ENCODE measurements at regions not wholly inside any gene's neighbourhood (a gene's known extent, or its start where the extent isn't known, plus 50 kb on each side); places are given as distances from the start of the nearest gene placed in this dataset.

- FAIRE-seq (no peak), DNase-seq (ENCODE audit: insufficient read length, low spot score) (no peak)
- no peak for TF ChIP-seq POLR2A (IDR thresholded peaks at IDR 0.05; ENCODE audit: low read depth, low read length)
- no peak for TF ChIP-seq SPI1 (IDR thresholded peaks at IDR 0.05; ENCODE audit: low read depth, low read length)
Observed at GRCh38 chr11:122280870-122281269, 164.9 kb upstream of the BLID start.

- no peak for FAIRE-seq
- TF ChIP-seq POU2F2 (IDR thresholded peaks at IDR 0.05; ENCODE audit: low read depth, low read length), result no peak
- no peak for TF ChIP-seq POLR2AphosphoS5 (IDR thresholded peaks at IDR 0.05; ENCODE audit: low read depth, low read length)
- TF ChIP-seq PAX5 (IDR thresholded peaks at IDR 0.05; ENCODE audit: insufficient read depth, low read length, severe bottlenecking), result no peak
- TF ChIP-seq SPI1 (IDR thresholded peaks at IDR 0.05; ENCODE audit: low read depth, low read length), result no peak
- TF ChIP-seq POLR2A (IDR thresholded peaks at IDR 0.05; ENCODE audit: low read depth, low read length), result no peak
- TF ChIP-seq TAF1 (IDR thresholded peaks at IDR 0.05; ENCODE audit: low read depth, low read length), result no peak
- DNase-seq (ENCODE audit: insufficient read length, low spot score), result no peak
Observed at GRCh38 chr11:122279194-122279593, 163.2 kb upstream of the BLID start.

GRCh38 chr11:122277493-122277892, 161.5 kb upstream of the BLID start:
- no peak for FAIRE-seq
- DNase-seq (ENCODE audit: insufficient read length, low spot score), result no peak
- TF ChIP-seq PAX5 (IDR thresholded peaks at IDR 0.05; ENCODE audit: insufficient read depth, low read length, severe bottlenecking), result no peak
- no peak for TF ChIP-seq POU2F2 (IDR thresholded peaks at IDR 0.05; ENCODE audit: low read depth, low read length)
- TF ChIP-seq TAF1 (IDR thresholded peaks at IDR 0.05; ENCODE audit: low read depth, low read length), result no peak
- no peak for TF ChIP-seq POLR2A (IDR thresholded peaks at IDR 0.05; ENCODE audit: low read depth, low read length)
- no peak for TF ChIP-seq SPI1 (IDR thresholded peaks at IDR 0.05; ENCODE audit: low read depth, low read length)
- TF ChIP-seq POLR2AphosphoS5 (IDR thresholded peaks at IDR 0.05; ENCODE audit: low read depth, low read length), result no peak

- no peak for FAIRE-seq
Observed at GRCh38 chr11:122276221-122276620, 160.2 kb upstream of the BLID start.

GRCh38 chr11:122275508-122275907, 159.5 kb upstream of the BLID start:
- TF ChIP-seq POLR2A (IDR thresholded peaks at IDR 0.05; ENCODE audit: low read depth, low read length) (no peak), POLR2AphosphoS5 (IDR thresholded peaks at IDR 0.05; ENCODE audit: low read depth, low read length) (no peak), PAX5 (IDR thresholded peaks at IDR 0.05; ENCODE audit: insufficient read depth, low read length, severe bottlenecking) (no peak), TAF1 (IDR thresholded peaks at IDR 0.05; ENCODE audit: low read depth, low read length) (no peak)
- DNase-seq (ENCODE audit: insufficient read length, low spot score) (no peak), FAIRE-seq (no peak)

More at GRCh38 chr11:122276221-122276620, 160.2 kb upstream of the BLID start:
- TF ChIP-seq POU2F2 (IDR thresholded peaks at IDR 0.05; ENCODE audit: low read depth, low read length) (no peak), POLR2AphosphoS5 (IDR thresholded peaks at IDR 0.05; ENCODE audit: low read depth, low read length) (no peak), TAF1 (IDR thresholded peaks at IDR 0.05; ENCODE audit: low read depth, low read length) (no peak), SPI1 (IDR thresholded peaks at IDR 0.05; ENCODE audit: low read depth, low read length) (no peak), POLR2A (IDR thresholded peaks at IDR 0.05; ENCODE audit: low read depth, low read length) (no peak), PAX5 (IDR thresholded peaks at IDR 0.05; ENCODE audit: insufficient read depth, low read length, severe bottlenecking) (no peak)
- no peak for DNase-seq (ENCODE audit: insufficient read length, low spot score)

- DNase-seq (ENCODE audit: insufficient read length, low spot score) (no peak), FAIRE-seq (no peak)
- TF ChIP-seq POLR2A (IDR thresholded peaks at IDR 0.05; ENCODE audit: low read depth, low read length) (no peak), PAX5 (IDR thresholded peaks at IDR 0.05; ENCODE audit: insufficient read depth, low read length, severe bottlenecking) (no peak), POU2F2 (IDR thresholded peaks at IDR 0.05; ENCODE audit: low read depth, low read length) (no peak)
Observed at GRCh38 chr11:122273476-122274191, 157.6 kb upstream of the BLID start.

- FAIRE-seq (no peak), DNase-seq (ENCODE audit: insufficient read length, low spot score) (no peak)
- TF ChIP-seq PAX5 (IDR thresholded peaks at IDR 0.05; ENCODE audit: insufficient read depth, low read length, severe bottlenecking) (no peak), SPI1 (IDR thresholded peaks at IDR 0.05; ENCODE audit: low read depth, low read length) (no peak), TAF1 (IDR thresholded peaks at IDR 0.05; ENCODE audit: low read depth, low read length) (no peak), POLR2A (IDR thresholded peaks at IDR 0.05; ENCODE audit: low read depth, low read length) (no peak), POLR2AphosphoS5 (IDR thresholded peaks at IDR 0.05; ENCODE audit: low read depth, low read length) (no peak), POU2F2 (IDR thresholded peaks at IDR 0.05; ENCODE audit: low read depth, low read length) (no peak)
Observed at GRCh38 chr11:122271745-122272144, 155.7 kb upstream of the BLID start.

- FAIRE-seq (no peak), DNase-seq (ENCODE audit: insufficient read length, low spot score) (no peak)
- TF ChIP-seq POLR2A (IDR thresholded peaks at IDR 0.05; ENCODE audit: low read depth, low read length), result no peak
- no peak for TF ChIP-seq POU2F2 (IDR thresholded peaks at IDR 0.05; ENCODE audit: low read depth, low read length)
Observed at GRCh38 chr11:122271137-122271536, 155.1 kb upstream of the BLID start.

- FAIRE-seq (no peak), DNase-seq (ENCODE audit: insufficient read length, low spot score) (no peak)
- no peak for TF ChIP-seq TAF1 (IDR thresholded peaks at IDR 0.05; ENCODE audit: low read depth, low read length)
- TF ChIP-seq POU2F2 (IDR thresholded peaks at IDR 0.05; ENCODE audit: low read depth, low read length), result no peak
- no peak for TF ChIP-seq POLR2A (IDR thresholded peaks at IDR 0.05; ENCODE audit: low read depth, low read length)
- TF ChIP-seq PAX5 (IDR thresholded peaks at IDR 0.05; ENCODE audit: insufficient read depth, low read length, severe bottlenecking), result no peak
- no peak for TF ChIP-seq POLR2AphosphoS5 (IDR thresholded peaks at IDR 0.05; ENCODE audit: low read depth, low read length)
- TF ChIP-seq SPI1 (IDR thresholded peaks at IDR 0.05; ENCODE audit: low read depth, low read length), result no peak
Observed at GRCh38 chr11:122270535-122270934, 154.5 kb upstream of the BLID start.

GRCh38 chr11:122269824-122270223, 153.8 kb upstream of the BLID start:
- no peak for FAIRE-seq
- DNase-seq (ENCODE audit: insufficient read length, low spot score), result no peak
- TF ChIP-seq SPI1 (IDR thresholded peaks at IDR 0.05; ENCODE audit: low read depth, low read length) (no peak), POLR2A (IDR thresholded peaks at IDR 0.05; ENCODE audit: low read depth, low read length) (no peak), TAF1 (IDR thresholded peaks at IDR 0.05; ENCODE audit: low read depth, low read length) (no peak), PAX5 (IDR thresholded peaks at IDR 0.05; ENCODE audit: insufficient read depth, low read length, severe bottlenecking) (no peak), POLR2AphosphoS5 (IDR thresholded peaks at IDR 0.05; ENCODE audit: low read depth, low read length) (no peak), POU2F2 (IDR thresholded peaks at IDR 0.05; ENCODE audit: low read depth, low read length) (no peak)

Data from GM12891 (cell line).